Hepatocyte (in vitro differentiated cells): ENCODE measurements at regions not wholly inside any gene's neighbourhood (a gene's known extent, or its start where the extent isn't known, plus 50 kb on each side); places are given as distances from the start of the nearest gene placed in this dataset.

Source experiments
- DNase-seq: peaks from one replicate; pipeline ENCODE4 v3.0.0-alpha.2; 2016; ENCODE audit warnings: low spot score
- H2AFZ ChIP-seq: fragments of 200-600 bp; sonication (generic); 2 replicates; pipeline ENCODE4 v1.6.0; 2016; ENCODE audit warnings: antibody characterized with exemption, mild to moderate bottlenecking
- H3K27ac ChIP-seq: fragments of 200-600 bp; sonication (generic); 2 replicates; pipeline ENCODE4 v1.5.1; 2016; ENCODE audit warnings: mild to moderate bottlenecking
- H3K27me3 ChIP-seq: fragments of 200-600 bp; sonication (generic); 2 replicates; pipeline ENCODE4 v1.6.1; 2016
- H3K36me3 ChIP-seq: fragments of 200-600 bp; sonication (generic); replicated peaks from 2 replicates; pipeline ENCODE4 v1.5.1; 2016; ENCODE audit warnings: low read depth; ENCODE audit not compliant: insufficient read depth
- H3K4me1 ChIP-seq: fragments of 200-600 bp; sonication (generic); 2 replicates; pipeline ENCODE4 v1.5.1; 2016; ENCODE audit warnings: mild to moderate bottlenecking, moderate library complexity; ENCODE audit not compliant: insufficient read depth
- H3K4me2 ChIP-seq: fragments of 200-600 bp; sonication (generic); 2 replicates; pipeline ENCODE4 v1.6.0; 2016
- H3K4me3 ChIP-seq: fragments of 200-600 bp; sonication (generic); 2 replicates; pipeline ENCODE4 v1.5.1; 2016; ENCODE audit warnings: mild to moderate bottlenecking
- H3K79me2 ChIP-seq: fragments of 200-600 bp; sonication (generic); 2 replicates; pipeline ENCODE4 v1.6.0; 2017; ENCODE audit warnings: mild to moderate bottlenecking
- H3K9me2 ChIP-seq: fragments of 200-600 bp; sonication (generic); replicated peaks from 2 replicates; pipeline ENCODE4 v1.6.0; 2017; ENCODE audit warnings: mild to moderate bottlenecking; ENCODE audit not compliant: insufficient read depth
- H3K9me3 ChIP-seq: fragments of 200-600 bp; sonication (generic); 2 replicates; pipeline ENCODE4 v1.5.1; 2016; ENCODE audit warnings: low read depth, mild to moderate bottlenecking
- H4K20me1 ChIP-seq: fragments of 200-600 bp; sonication (generic); 2 replicates; pipeline ENCODE4 v1.6.0; 2016; ENCODE audit warnings: mild to moderate bottlenecking; ENCODE audit not compliant: insufficient read depth, poor library complexity, severe bottlenecking
- CTCF ChIP-seq: fragments of 200-600 bp; sonication (generic); IDR thresholded peaks from 2 replicates; pipeline ENCODE4 v1.5.1; 2016; ENCODE audit warnings: antibody characterized with exemption, mild to moderate bottlenecking; ENCODE audit not compliant: poor library complexity
- EZH2 ChIP-seq: fragments of 200-600 bp; sonication (generic); IDR thresholded peaks from 2 replicates; pipeline ENCODE4 v1.6.1; 2016; ENCODE audit warnings: antibody characterized with exemption, mild to moderate bottlenecking, borderline replicate concordance
- EZH2phosphoT487 ChIP-seq: fragments of 200-600 bp; sonication (generic); IDR thresholded peaks from one replicate; pipeline ENCODE4 v1.6.1; 2018; ENCODE audit warnings: antibody characterized with exemption, mild to moderate bottlenecking, low read depth, moderate library complexity; ENCODE audit not compliant: unreplicated experiment, severe bottlenecking
- WGBS: methylation state at CpG from one replicate; pipeline ENCODE4 v1.1.6; 2016; ENCODE audit warnings: low lambda C conversion rate; ENCODE audit errors: missing lambda C conversion rate; 5-methylcytosine and 5-hydroxymethylcytosine counted together

GRCh38 chr4:138903185-138903584, 112.4 kb upstream of the NOCT start:
- no peaks in the 10 kb centered on the region for H4K20me1 ChIP-seq
- H3K4me2 ChIP-seq, result no peak overlapping the region
- H3K4me1 ChIP-seq, result peaks cover 6% of the 10 kb centered on the region
- H3K27ac ChIP-seq, result no peak overlapping the region
- no peaks in the 10 kb centered on the region for H3K79me2 ChIP-seq
- TF ChIP-seq EZH2phosphoT487 (no peak), CTCF (no peak), EZH2 (no peak)
- no peak overlapping the region for H2AFZ ChIP-seq
- WGBS, result 91% methylated on average over 3 of the region's 3 CpGs
- H3K9me3 ChIP-seq, result no peaks in the 10 kb centered on the region
- no peaks in the 10 kb centered on the region for H3K9me2 ChIP-seq
- no peak overlapping the region for H3K4me3 ChIP-seq
- no peaks in the 10 kb centered on the region for H3K36me3 ChIP-seq
- no peaks in the 10 kb centered on the region for H3K27me3 ChIP-seq
- no peak for DNase-seq

GRCh38 chr4:138902705-138903104, 112.9 kb upstream of the NOCT start:
- no peak overlapping the region for H3K4me3 ChIP-seq
- no peaks in the 10 kb centered on the region for H4K20me1 ChIP-seq
- no peaks in the 10 kb centered on the region for H3K9me3 ChIP-seq
- TF ChIP-seq EZH2, result no peak
- no peak for TF ChIP-seq EZH2phosphoT487
- no peak for TF ChIP-seq CTCF
- H3K27ac ChIP-seq, result no peak overlapping the region
- no peaks in the 10 kb centered on the region for H3K79me2 ChIP-seq
- H3K9me2 ChIP-seq, result no peaks in the 10 kb centered on the region
- 79% methylated on average over 3 of the region's 3 CpGs for WGBS
- no peaks in the 10 kb centered on the region for H3K36me3 ChIP-seq
- no peak for DNase-seq
- no peak overlapping the region for H3K4me2 ChIP-seq
- no peak overlapping the region for H2AFZ ChIP-seq
- H3K27me3 ChIP-seq, result no peaks in the 10 kb centered on the region
- H3K4me1 ChIP-seq, result peaks cover 6% of the 10 kb centered on the region

- Histone ChIP-seq H3K4me3 (no peak overlapping the region), H3K36me3 (no peaks in the 10 kb centered on the region), H3K4me1 (peaks cover 6% of the 10 kb centered on the region), H3K9me3 (no peaks in the 10 kb centered on the region), H4K20me1 (no peaks in the 10 kb centered on the region), H3K79me2 (no peaks in the 10 kb centered on the region), H3K4me2 (no peak overlapping the region), H3K27me3 (no peaks in the 10 kb centered on the region), H3K27ac (no peak overlapping the region), H2AFZ (no peak overlapping the region), H3K9me2 (no peaks in the 10 kb centered on the region)
- DNase-seq, result no peak
- TF ChIP-seq EZH2phosphoT487 (no peak), CTCF (no peak), EZH2 (no peak)
- WGBS, result 83% methylated on average over 4 of the region's 4 CpGs
These were observed 114.4 kb upstream of the NOCT start for GRCh38 chr4:138901177-138901576.

GRCh38 chr4:138899999-138900398, 115.6 kb upstream of the NOCT start:
- H3K27me3 ChIP-seq, result no peaks in the 10 kb centered on the region
- no peaks in the 10 kb centered on the region for H3K9me3 ChIP-seq
- TF ChIP-seq EZH2 (no peak), CTCF (no peak), EZH2phosphoT487 (no peak)
- no peak for DNase-seq
- H3K4me2 ChIP-seq, result no peak overlapping the region
- H3K9me2 ChIP-seq, result no peaks in the 10 kb centered on the region
- H3K4me3 ChIP-seq, result no peak overlapping the region
- WGBS, result 94% methylated on average over 3 of the region's 3 CpGs
- H3K79me2 ChIP-seq, result no peaks in the 10 kb centered on the region
- H2AFZ ChIP-seq, result no peak overlapping the region
- H3K4me1 ChIP-seq, result peaks cover 6% of the 10 kb centered on the region
- H3K36me3 ChIP-seq, result no peaks in the 10 kb centered on the region
- H3K27ac ChIP-seq, result no peak overlapping the region
- no peaks in the 10 kb centered on the region for H4K20me1 ChIP-seq
